GM18867 (cell line): ENCODE measurements at regions not wholly inside any gene's neighbourhood (a gene's known extent, or its start where the extent isn't known, plus 50 kb on each side); places are given as distances from the start of the nearest gene placed in this dataset.
"Not testable (repeated sequence)": the region's sequence is repeated elsewhere in the genome, so short reads cannot be mapped to it uniquely, and the experiment has no call there.

Experiments used
- ATAC-seq: cut with Tn5 transposase; IDR thresholded peaks from one replicate; pipeline ENCODE4 v1.9.1; 2021; ENCODE audit warnings: mild to moderate bottlenecking, moderate library complexity; ENCODE audit not compliant: unreplicated experiment

DNA sequence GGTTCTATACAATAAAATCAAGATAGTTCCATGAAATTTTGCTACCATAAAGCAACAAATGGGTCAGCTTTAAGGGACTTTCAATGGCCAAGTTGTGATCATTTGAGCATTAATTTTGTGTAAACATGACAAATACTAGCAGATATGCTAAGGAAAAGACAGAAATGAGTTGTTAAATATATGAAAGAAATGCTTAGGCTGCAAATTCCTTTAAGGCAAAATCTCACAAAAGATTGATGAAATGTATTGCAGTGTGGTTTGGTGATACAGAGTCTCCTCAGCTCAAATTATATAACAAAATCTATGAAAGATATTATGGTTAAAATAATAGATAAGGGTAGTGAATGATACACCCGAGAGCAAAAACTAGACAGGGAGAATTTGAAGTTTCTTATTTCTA lies 377.2 kb downstream of the RAP2B start:
- no peak for ATAC-seq

DNA sequence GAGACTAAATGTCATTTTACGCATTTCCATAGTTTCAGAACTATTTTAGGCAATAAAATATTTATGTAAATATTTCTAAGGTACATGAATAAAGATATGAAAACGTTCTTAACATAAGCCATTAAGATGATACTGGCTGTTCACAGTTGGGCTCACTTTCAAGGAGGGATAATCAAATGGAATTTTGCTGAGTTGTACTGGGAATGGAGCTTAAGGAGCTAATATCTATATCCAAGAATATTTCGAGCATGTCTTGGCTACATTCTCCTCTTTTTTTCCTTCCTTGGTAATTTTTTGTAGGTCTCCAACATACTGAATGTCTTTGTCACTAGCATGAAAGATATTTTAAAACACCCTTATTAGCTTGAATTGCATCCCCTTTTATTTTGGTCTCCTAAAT lies 383.4 kb downstream of the RAP2B start:
- no peak for ATAC-seq

DNA sequence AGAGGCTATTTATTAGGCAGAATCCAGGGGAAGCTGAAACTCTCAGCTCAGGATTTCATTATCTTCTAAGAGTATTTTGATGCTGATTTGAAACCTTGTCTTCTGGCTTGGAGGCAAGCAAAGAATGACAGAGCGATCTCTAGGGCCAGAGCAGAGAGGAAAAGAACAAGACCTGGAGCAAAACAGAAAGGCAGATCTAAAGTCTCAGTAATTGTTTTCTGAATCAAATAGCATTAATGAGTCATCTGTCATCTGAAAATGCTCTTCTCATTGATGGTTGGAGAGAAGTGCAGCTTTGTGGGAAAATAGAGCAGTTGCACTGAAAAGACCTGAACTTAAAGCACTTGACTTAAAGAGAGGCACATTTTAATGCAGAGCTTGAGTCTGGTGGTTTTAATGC lies 385.9 kb downstream of the RAP2B start:
- no peak for ATAC-seq

DNA sequence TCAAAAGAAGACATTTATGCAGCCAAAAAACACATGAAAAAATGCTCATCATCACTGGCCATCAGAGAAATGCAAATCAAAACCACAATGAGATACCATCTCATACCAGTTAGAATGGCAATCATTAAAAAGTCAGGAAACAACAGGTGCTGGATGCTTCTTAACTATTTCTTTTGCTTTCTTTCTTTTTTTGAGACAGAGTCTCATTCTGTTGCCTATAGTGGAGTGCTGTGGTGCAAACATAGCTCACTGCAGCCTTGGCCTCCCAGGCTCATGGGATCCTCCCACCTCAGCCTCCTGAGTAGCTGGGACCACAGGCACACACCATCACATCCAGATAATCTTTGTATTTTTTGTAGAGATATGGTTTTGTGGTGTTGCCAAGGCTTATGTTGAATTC lies 387.7 kb downstream of the RAP2B start:
- not testable (repeated sequence) for ATAC-seq

DNA sequence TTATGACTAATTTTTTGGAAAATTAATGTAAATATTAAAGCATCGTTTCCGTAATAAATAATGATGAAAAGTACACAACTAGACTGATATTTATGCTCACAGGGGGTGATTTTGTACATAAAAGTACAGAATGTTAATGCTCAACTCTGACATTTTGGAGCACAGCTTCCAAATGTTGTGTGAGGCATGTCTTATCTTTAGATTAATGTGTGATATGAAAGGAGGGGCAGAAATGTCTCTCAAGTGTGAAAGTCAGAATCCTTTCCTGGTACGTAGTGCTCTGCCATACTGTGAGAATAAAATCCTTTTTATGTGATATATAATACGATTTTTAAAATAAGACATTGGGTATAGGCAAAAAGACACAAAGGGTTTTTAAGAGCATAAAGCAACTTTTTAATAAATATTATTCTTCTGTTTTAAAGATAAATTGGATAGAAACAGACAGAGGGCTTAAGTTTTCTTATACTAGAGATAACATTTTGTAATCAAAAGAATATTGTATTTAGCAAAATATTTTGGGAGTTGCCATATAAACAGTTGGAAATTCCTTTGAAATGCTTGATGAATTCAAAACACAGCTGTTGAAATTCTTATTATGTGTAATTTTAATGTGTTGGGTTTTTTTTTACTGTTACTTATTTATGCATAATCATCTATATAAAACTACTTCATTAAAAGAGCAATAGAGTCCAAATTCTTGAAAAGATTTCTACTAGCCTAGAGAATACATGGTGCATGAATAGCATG lies 389.7 kb downstream of the RAP2B start:
- no peak for ATAC-seq

DNA sequence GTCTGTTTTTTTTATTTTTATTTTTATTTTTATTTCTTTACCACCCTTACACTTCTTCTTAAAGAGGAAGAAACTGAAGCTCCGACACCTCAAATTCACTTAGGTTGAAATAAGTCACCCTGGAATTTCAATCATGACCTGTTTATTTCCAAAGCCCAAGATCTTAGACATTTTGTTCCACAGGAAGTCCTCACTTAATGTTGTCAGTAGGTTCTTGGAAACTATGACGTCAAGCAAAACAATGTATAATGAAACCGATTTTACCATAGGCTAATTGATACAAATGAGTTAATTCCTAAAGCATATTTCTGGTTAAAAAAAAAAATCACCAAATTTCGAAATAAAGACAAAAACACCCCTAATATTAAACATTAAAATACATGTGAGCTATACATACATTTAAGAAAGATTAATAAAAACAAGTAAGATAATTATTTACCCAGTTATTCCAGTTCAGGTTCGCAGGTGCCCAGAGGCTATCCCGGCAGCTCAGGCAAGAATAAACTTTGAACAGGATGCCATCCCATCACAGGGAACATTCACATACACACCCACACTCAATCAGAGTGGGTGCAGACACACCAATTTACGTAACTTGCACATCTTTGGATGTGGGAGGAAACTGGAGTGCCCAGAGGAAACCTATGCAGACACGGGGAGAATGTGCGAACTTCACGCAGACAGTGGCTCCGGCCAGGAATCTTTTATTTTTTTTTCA lies 391.0 kb downstream of the RAP2B start:
- no peak for ATAC-seq

DNA sequence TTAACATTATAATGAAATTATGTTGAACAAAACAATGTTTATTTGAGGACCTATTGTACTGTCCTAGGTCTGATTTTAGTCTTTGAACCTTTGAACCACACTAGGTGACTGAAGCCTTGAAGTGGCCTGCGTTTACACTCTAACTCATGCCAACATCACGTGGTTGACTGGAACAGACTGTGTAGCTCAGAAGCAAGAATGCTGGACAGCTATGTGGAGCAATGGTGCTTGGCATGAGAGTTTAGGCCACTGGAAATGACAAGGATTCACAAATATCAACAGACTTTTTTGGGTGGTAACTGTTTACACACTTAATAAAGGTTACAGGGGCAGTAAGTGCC lies 391.5 kb downstream of the RAP2B start:
- no peak for ATAC-seq

DNA sequence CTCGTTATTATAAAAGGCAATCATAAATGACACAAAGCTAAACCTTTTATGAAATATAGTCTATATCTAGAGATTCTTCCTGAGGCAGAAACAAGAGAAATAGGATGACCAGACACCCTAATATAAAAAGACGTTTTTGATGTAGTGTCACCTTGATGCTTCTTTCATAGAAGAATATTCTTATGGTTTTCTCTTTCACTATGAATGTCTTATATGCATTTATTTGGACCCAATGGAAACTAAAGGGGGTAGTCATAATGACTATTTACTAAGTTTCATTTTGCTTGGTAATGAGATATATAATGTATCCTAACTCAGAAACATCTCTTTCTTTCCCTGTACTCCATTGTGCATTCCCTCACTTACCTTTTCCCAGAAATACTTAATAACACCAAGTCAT lies 393.9 kb downstream of the RAP2B start:
- no peak for ATAC-seq

DNA sequence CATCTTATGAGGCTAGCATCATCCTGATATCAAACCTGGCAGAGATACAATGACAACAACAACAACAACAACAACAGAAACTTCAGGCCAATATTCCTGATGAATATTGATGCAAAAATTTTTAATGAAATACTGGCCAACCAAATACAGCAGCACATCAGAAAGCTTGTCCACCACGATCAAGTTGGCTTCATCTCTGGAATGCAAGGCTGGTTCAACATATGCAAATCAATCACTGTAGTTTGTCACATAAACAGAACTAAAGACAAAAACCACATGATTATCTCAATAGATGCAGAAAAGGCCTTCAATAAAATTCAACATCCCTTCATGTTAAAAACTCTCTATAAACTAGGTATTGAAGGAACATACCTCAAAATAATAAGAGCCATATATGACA lies 397.3 kb downstream of the RAP2B start:
- ATAC-seq = not testable (repeated sequence)

DNA sequence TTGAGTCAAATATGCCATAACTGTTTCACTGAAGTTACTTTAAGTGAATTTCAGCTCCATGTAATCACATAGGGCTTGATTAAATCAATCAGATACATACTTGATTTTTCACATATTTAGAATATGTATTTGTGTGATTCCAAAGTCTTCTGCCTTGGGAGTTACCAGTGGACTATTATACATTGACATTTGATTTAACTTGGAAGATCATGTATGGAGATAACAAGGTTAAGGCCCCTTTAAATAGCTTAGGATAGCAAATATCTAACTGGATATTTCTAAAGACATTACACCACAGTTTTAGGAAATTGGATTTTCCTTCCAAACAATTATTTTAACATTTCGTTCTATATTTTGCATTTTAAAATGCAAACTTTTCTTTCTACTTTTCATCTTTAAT lies 405.0 kb downstream of the RAP2B start:
- no peak for ATAC-seq

DNA sequence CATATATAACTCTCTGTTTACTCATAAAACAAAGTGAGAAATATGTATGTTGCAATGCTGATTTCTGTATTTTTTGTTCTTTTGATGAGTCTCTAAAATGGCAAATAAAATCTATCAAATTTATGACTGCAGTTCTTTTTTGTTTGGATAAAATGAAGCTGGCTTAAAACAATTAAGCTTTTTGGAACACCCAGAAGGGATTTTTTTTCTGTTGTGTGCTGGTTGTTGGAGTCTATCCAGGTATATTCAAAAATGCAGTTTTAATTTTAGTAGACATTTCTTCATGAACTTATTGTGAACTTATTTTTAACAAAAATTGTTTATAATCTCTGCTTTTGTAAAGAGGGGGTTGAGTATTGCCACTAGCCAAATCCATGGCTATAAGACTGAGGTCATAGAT lies 405.5 kb downstream of the RAP2B start:
- no peak for ATAC-seq

DNA sequence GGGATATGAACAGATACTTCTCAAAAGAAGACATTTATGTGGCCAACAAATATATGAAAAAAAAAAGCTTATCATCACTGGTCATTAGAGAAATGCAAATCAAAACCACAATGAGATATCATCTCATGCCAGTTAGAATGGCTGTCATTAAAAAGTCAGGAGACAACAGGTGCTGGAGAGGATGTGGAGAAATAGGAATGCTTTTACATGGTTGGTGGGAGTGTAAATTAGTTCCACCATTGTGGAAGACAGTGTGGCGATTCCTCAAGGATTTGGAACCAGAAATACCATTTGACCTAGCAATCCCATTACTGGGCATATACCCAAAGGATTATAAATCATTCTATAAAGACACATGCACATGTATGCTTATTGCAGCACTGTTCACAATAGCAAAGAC lies 408.5 kb downstream of the RAP2B start:
- not testable (repeated sequence) for ATAC-seq

DNA sequence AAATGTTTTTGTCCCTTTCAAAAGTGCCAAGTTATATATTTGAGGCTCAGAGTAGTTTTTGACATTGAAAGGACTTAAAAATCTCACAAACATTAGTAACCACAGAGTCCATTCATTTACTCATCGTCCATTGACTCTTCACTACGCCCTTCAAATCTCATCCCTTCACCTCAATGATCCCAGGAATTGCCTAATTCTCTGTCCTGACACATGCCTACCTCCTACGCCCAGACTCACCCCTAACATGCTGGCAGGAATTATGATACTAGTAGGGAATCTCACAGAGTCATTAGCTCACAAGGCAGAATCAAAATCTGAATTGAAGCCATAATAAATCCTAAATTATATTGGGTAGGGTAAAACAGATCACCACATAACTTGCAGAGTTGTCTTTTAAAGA lies 410.1 kb downstream of the RAP2B start:
- ATAC-seq = no peak

DNA sequence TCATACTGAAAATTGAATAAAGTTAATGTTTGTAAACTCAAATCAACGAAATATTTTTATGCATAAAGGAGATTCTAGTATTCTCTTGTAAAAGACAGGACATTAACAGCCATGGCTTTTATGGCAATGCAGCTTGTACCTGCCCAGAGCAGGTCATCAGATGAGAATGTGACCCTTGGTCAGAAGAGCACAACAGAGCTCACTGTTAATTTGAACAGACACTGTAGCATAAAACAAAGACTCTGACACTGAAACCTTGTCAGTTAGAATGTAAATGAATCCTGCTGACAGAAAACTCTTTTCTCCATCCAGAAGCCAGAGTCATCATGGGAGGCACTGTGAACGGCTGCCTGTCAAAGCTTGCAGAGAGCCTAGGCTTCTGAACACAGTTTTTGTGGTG lies 410.6 kb downstream of the RAP2B start:
- no peak for ATAC-seq

DNA sequence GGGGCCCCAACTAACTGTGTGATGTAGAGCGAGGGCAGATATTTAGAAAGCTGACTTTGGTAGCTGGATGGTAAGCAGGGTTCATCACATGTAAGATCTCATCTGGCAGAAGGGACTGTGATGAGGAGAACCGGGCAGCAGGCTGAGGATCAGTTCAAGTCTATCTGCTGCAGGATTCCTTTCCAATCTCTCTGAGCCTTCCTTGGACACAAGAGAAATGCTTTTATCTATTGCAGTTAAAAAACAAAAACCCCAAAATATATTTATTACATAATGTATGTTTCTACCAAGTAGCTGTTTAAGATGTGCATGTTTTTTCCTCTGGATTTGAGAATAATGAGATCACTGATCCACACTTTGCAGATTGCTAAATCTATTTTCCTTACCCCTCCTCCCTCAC lies 411.5 kb downstream of the RAP2B start:
- ATAC-seq = no peak

DNA sequence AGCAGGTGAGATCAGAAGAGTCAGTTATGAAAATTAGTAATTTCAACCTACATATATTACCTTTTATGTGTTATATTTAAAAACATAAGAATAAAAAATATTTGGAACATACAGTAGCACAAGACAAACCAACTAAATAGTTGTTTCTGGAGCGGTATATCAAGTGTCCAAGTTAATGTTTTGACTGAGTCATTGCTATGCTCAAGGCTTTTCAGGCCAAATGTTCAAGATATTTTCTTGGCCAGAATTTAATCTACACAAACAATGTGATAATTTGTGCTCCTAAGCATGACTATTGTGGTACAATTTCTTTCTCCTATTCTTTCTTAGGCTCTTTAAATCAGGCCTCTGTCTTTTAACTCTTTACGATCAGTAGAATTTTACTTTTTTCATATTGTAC lies 412.4 kb downstream of the RAP2B start:
- ATAC-seq = no peak

DNA sequence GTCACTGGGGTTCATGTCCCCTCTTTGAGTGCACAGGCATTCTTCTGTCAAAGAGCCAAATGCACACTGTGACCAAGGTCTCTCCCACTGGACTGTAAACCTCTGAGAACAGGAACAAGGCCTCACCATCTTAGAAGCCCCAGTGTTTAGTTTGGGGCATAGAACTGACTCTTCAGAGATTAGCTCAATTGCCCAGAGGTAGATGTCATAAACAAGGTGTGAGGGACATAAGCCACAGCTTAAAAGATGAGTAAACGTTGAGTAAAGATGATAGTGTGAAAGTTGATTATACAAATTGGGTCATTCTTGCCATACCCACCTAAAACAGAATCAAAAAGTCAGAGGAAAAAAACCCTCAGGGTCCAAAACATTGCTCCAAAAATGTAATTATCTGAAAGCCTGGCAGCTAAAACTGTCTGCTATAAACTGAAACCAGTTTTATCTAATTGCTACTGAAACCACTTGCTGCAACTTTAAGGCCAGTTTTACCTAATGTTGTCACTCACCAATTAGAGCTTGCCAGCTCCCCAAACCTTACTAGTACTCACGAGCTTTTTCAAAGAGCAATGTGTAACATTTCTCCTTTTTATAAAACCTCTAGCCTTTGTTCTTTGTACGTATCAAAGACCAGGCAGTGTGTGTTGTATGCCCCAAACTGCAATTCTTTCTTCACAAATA lies 415.2 kb downstream of the RAP2B start:
- ATAC-seq = peak; percentile 61

DNA sequence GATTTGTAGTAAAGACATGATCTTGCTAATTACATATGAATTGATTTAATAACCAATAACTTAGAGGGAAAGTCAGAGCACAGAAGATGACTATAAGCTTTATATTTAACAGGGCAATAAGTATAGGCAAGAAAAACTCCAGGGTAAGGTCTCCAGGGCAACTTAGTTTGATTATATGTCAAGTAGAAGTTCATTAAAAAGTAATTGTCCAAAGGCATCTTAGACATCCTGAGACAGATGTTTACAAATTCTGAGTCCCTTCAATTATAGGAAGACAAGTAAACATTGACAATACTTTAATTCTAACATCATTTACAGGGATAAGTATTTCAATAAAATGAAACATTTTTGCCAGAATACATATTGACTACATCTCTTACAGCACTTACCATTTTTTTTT lies 416.0 kb downstream of the RAP2B start:
- ATAC-seq = no peak

DNA sequence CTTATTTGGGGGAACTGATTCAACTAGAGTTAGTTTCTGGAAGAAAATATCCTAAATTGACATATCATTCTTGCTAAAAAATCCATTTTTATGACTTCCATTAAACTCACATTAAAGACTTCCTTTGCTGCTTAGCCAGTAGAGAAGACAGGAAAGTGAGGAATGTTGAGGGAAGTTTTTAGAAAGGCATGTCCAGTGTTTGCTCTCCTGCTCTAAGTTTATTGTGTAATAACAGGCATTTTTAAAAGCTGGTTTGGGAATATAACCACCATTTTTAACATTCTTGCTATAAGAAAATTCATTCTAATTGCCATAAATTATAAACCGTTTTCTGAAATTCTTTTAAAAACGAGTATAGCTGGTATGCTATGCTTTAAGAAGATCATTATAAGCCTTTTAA lies 428.0 kb downstream of the RAP2B start:
- ATAC-seq = no peak

DNA sequence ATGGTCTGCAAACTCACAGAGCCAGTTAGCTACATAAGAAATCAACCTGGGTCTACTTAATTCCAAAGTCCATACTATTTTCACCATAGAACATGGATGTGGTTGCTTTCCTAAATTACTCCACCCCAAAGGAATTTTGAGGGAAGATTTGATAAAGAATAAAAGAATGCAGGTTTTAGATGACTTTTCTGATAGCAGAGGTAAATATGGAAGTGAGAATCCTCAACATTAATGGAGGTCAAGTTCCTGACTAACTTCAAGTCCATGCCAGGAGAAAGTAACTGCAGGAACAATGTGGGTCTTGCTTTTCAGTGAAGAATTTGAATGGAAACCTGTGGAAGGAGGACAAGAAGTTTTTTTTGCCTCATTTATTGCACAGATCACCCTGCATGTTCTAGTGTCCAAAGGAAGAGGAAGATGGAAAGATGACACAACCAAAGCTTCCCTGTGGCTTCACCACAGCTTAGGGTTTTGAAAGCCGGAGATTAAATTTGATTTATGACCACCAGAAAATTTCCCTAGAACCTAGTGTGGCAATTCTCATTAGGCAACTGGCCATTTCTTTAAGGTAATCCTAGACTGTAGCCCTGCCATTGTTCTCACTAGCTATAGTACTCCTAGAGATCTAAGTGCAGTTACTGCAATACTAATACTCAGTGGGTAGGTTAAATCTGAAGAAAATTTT lies 429.7 kb downstream of the RAP2B start:
- ATAC-seq = no peak

DNA sequence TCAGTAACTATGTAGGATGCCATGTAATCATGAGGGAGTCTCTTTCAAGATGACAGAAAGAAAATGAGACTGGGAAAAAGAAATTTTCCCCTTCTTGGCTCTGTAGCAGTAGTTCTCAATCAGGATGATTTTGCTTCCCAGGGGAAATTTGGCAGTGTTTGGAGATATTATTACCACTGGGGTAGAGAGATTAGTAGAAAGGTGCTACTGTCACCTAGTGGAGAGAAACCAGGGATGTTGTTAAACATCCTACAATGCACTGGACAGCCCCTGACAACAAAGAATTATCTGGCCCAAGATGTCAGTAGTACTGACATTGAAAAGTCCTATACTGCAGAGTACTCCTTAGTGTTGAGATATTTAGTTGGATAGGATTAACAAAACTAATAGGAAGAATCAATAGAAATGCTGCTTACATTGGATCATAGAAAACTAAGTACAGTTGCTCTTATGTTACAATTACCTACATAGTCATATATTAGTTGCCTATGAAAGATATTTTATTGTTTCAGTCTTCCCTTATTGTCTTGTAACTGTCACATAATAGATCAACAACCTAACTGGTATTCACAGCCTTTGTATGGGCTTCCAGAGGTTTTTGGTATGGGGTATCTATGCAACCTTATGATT lies 433.3 kb downstream of the RAP2B start:
- no peak for ATAC-seq
